Ishikawa (cell line): ENCODE measurements at regions not wholly inside any gene's neighbourhood (a gene's known extent, or its start where the extent isn't known, plus 50 kb on each side); places are given as distances from the start of the nearest gene placed in this dataset.

ENCODE experiments used
- CEBPB ChIP-seq: IDR thresholded peaks from 2 replicates; pipeline ENCODE4 v1.6.1; 2012
- CREB1 ChIP-seq: IDR thresholded peaks from 2 replicates; pipeline ENCODE4 v1.6.1; 2012; ENCODE audit warnings: low read depth
- EGR1 ChIP-seq: IDR thresholded peaks from 2 replicates; pipeline ENCODE4 v1.6.1; 2012
- EP300 ChIP-seq: IDR thresholded peaks from 2 replicates; pipeline ENCODE4 v1.6.1; 2012; ENCODE audit warnings: borderline replicate concordance
- FOXM1 ChIP-seq: IDR thresholded peaks from 2 replicates; pipeline ENCODE4 v1.6.1; 2012; ENCODE audit warnings: low read depth, borderline replicate concordance
- MAX ChIP-seq: IDR thresholded peaks from 2 replicates; pipeline ENCODE4 v1.6.1; 2012
- NFIC ChIP-seq: IDR thresholded peaks from 2 replicates; pipeline ENCODE4 v1.6.1; 2012
- RAD21 ChIP-seq: IDR thresholded peaks from 2 replicates; pipeline ENCODE4 v1.6.1; 2012; ENCODE audit warnings: low read depth
- REST ChIP-seq: IDR thresholded peaks from 2 replicates; pipeline ENCODE4 v1.6.1; 2012; ENCODE audit warnings: low read depth, mild to moderate bottlenecking
- TAF1 ChIP-seq: IDR thresholded peaks from 2 replicates; pipeline ENCODE4 v1.6.1; 2012; ENCODE audit warnings: low read depth, mild to moderate bottlenecking
- TCF12 ChIP-seq: IDR thresholded peaks from 2 replicates; pipeline ENCODE4 v1.6.1; 2012; ENCODE audit warnings: low read depth
- TEAD4 ChIP-seq: IDR thresholded peaks from 2 replicates; pipeline ENCODE4 v1.6.1; 2012
- YY1 ChIP-seq: IDR thresholded peaks from 2 replicates; pipeline ENCODE4 v1.6.1; 2012; ENCODE audit warnings: low read depth
- ZBTB7A ChIP-seq: IDR thresholded peaks from 2 replicates; pipeline ENCODE4 v1.6.1; 2012; ENCODE audit warnings: low read depth
- TF ChIP-seq, protein P1 (sequence below): IDR thresholded peaks from 2 replicates; pipeline ENCODE4 v1.6.1; 2012

DNA sequence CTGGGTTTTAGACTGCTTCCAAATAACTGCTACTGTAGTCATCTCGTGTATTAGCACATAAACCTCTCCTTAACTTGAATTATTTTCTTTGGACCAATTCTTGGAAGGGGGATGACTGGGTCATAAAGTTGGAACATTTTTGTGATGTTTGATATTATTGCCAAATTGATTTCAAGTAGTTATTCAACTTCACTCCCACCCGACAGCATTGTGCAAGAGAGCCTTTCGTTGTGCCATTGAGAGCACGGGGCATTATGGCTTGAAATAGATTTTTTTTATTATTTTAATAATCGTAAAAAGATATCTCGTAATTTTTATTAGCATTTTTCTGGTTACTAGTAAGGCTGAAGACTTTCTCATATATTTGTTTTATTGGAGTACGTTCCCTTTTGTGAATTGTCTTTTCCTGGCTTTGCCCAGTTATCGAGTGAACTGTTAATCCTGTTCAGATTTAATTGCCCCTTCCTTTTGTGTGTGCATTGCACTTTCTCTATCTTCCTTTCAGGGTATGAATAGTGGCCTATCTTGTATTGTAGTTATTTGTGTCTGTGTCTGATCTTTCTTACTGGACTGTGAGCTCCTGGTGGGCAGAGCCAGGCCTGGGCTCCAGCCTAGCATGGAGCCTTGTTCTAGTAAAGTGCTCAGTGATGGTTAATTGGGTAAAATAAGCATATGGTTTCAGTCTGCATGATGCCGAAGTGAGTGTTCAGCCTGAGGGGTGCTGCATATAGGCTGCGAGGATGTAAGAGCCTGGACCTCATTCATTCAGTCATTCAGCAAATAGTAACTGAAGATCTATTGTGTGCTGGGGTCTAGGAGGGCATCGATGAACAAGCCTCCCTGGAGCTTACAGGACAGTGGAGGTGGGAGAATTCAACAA is 93.5 kb upstream of the SHB start:
- no peak for TF ChIP-seq YY1
- TF ChIP-seq CREB1: no peak
- TF ChIP-seq, protein P1, sequence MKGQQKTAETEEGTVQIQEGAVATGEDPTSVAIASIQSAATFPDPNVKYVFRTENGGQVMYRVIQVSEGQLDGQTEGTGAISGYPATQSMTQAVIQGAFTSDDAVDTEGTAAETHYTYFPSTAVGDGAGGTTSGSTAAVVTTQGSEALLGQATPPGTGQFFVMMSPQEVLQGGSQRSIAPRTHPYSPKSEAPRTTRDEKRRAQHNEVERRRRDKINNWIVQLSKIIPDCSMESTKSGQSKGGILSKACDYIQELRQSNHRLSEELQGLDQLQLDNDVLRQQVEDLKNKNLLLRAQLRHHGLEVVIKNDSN: no peak
- TF ChIP-seq EGR1: no peak
- TF ChIP-seq EP300: no peak
- TF ChIP-seq MAX: no peak
- no peak for TF ChIP-seq TCF12
- TF ChIP-seq ZBTB7A: no peak
- no peak for TF ChIP-seq TAF1
- no peak for TF ChIP-seq FOXM1
- TF ChIP-seq CEBPB: no peak

DNA sequence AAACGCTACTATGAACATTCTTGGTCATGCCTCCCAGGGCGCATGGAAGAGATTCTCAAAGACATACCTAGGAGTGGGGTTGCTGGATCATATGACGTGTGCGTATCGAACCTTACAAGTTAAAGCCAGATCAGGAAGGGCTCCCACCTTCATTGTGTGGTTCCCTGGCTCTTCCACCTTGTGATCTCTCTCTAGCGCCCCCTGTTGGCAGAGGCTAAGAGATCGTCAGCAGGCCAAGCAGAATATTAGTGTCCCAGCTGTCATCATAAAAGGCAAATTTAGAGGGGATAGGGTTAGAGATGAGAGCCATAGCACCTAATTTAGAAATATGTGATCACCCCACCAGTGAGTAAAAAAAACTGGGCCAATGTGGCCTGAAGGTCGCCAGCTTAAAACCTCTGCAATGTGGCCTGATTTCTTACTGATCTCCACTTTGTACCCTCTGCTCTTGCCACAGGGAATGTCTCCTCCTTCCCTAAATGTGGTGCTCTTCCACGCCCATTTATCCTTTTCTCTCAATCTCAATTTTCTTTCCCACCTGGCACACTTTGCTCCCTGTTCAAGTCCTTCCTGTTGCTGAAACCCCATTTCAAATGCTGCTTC is 91.7 kb upstream of the SHB start:
- TF ChIP-seq CEBPB (no peak), YY1 (no peak), MAX (no peak), RAD21 (peak; percentile 72), TAF1 (no peak)

- TF ChIP-seq TCF12: no peak
- no peak for TF ChIP-seq RAD21
- TF ChIP-seq EP300: no peak
- no peak for TF ChIP-seq REST
- TF ChIP-seq, protein P1: no peak
- TF ChIP-seq EGR1: no peak
- TF ChIP-seq NFIC: no peak
- TF ChIP-seq TAF1: no peak
- no peak for TF ChIP-seq CREB1
- no peak for TF ChIP-seq MAX
- no peak for TF ChIP-seq ZBTB7A
- TF ChIP-seq CEBPB: no peak
- no peak for TF ChIP-seq FOXM1
- TF ChIP-seq YY1: no peak
Measured at GRCh38 chr9:38159599-38159998, 90.6 kb upstream of the SHB start.

GRCh38 chr9:38158628-38159027 is 89.6 kb upstream of the SHB start:
- no peak for TF ChIP-seq YY1
- TF ChIP-seq TEAD4: no peak
- TF ChIP-seq CREB1: no peak
- TF ChIP-seq MAX: no peak
- TF ChIP-seq FOXM1: no peak
- TF ChIP-seq TAF1: no peak
- TF ChIP-seq EP300: no peak
- no peak for TF ChIP-seq ZBTB7A
- TF ChIP-seq, protein P1: no peak
- no peak for TF ChIP-seq TCF12
- no peak for TF ChIP-seq NFIC
- TF ChIP-seq CEBPB: no peak
- no peak for TF ChIP-seq REST
- no peak for TF ChIP-seq EGR1
- no peak for TF ChIP-seq RAD21
